NT2/D1 (cell line): ENCODE measurements at regions not wholly inside any gene's neighbourhood (a gene's known extent, or its start where the extent isn't known, plus 50 kb on each side); places are given as distances from the start of the nearest gene placed in this dataset.

Experiments
- SUZ12 ChIP-seq: IDR thresholded peaks from 2 replicates; pipeline ENCODE4 v1.6.1; 2011; ENCODE audit not compliant: insufficient read length, insufficient read depth; ENCODE audit errors: extremely low read depth
- YY1 ChIP-seq: IDR thresholded peaks from 2 replicates; pipeline ENCODE4 v1.6.1; 2011; ENCODE audit not compliant: insufficient read length, insufficient read depth
- ZNF274 ChIP-seq: IDR thresholded peaks from 2 replicates; pipeline ENCODE4 v1.6.1; 2011; ENCODE audit warnings: mild to moderate bottlenecking, low read depth, low read length

DNA sequence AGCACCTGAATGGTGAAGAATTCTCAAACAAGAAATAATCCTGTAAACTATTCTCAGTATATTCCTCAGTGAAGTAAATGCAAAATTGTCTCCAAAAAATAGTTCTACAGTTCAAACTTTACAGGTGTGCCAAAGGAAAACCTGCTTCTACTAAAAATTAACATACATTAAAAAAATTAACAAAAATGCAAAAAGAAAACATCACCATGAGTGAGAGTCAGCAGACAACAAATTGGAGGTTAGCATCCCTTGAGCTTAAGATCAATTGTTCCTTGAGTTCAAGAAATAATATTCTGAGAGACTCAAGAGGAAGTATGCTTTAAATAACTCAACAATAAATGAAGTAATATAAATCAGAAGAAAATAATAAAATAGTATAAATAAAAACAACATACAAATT, 278.4 kb upstream of the MME start:
- TF ChIP-seq ZNF274 (no peak), YY1 (no peak), SUZ12 (no peak)
